Duodenal mucosa (tissue), 2 donors: ENCODE measurements at regions not wholly inside any gene's neighbourhood (a gene's known extent, or its start where the extent isn't known, plus 50 kb on each side); places are given as distances from the start of the nearest gene placed in this dataset.
"Not testable (repeated sequence)": the region's sequence is repeated elsewhere in the genome, so short reads cannot be mapped to it uniquely, and the experiment has no call there.

Experiments
- H3K27ac ChIP-seq: one replicate; pipeline ENCODE4 v1.7.0; 2013; ENCODE audit warnings: low read depth, low read length
- H3K27me3 ChIP-seq, 2 donors: one replicate each; pipeline ENCODE4 v1.7.0; 2013; ENCODE audit warnings: low read length in 2 of 2, control low read depth in 1 of 2; ENCODE audit not compliant: insufficient read depth in 2 of 2, control insufficient read depth in 1 of 2
- H3K36me3 ChIP-seq, 2 donors: one replicate each; pipeline ENCODE4 v1.7.0; 2013; ENCODE audit warnings: low read length in 2 of 2, control low read depth in 1 of 2; ENCODE audit not compliant: insufficient read depth in 2 of 2, control insufficient read depth in 1 of 2
- H3K4me1 ChIP-seq, 2 donors: one replicate each; pipeline ENCODE4 v1.7.0; 2013; ENCODE audit warnings: low read length in 2 of 2, control low read depth in 1 of 2; ENCODE audit not compliant: insufficient read depth in 2 of 2, control insufficient read depth in 1 of 2
- H3K4me3 ChIP-seq, 2 donors: one replicate each; pipeline ENCODE4 v1.7.0; 2013; ENCODE audit warnings: low read length in 2 of 2, low read depth in 1 of 2
- H3K9ac ChIP-seq, 2 donors: one replicate each; pipeline ENCODE4 v1.7.0; 2013; ENCODE audit warnings: low read length in 2 of 2, low read depth in 1 of 2
- H3K9me3 ChIP-seq, 2 donors: one replicate each; pipeline ENCODE4 v1.7.0; 2013; ENCODE audit warnings: low read length in 2 of 2, control low read depth in 1 of 2; ENCODE audit not compliant: control insufficient read depth in 1 of 2

DNA sequence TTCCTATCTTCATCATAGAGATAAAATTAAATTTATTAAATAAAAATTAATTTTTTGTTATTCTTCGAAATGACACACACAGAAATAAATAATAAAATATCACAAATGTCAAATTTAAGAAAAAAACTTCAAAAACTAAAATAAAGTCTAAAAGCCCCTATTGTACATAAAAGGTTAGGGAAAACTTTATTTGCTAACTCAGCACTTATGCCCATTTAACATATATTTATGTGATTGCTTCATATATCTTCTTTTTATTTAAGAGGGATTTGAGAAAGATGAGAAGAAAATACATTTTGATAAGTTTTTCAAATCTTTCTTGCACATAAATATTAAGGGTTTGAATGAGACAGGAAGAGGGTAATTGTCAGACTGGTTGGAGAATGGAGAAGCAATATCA, 2350.4 kb upstream of the RAG2 start:
- Histone ChIP-seq H3K9ac (no peak overlapping the region), H3K27me3 (no peaks in the 10 kb centered on the region), H3K4me3 (no peak overlapping the region), H3K9me3 (peaks cover 0 to 2% of the 10 kb centered on the region in 2 donors), H3K27ac (no peak overlapping the region), H3K4me1 (no peaks in the 10 kb centered on the region), H3K36me3 (no peaks in the 10 kb centered on the region)

DNA sequence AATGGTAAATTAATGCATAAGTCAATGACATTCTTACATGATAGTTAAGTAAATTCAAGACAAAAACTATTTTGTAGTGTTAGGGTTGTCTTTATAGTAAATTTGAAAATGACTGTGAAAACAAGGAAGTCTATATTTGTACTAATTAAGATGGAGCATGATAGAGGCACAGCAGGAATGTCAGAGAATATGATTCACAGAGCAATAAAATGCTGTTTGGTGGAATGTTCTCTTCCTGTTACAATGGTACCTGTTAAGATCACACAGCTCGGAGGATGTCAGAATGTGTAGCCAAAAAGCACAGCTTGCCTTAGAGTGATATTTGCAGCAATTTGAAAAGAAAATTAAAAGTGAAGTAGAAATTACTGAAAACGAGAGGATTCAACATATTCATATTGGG, 2339.7 kb upstream of the RAG2 start:
- H3K4me1 ChIP-seq: no peaks in the 10 kb centered on the region
- no peaks in the 10 kb centered on the region for H3K9me3 ChIP-seq
- H3K4me3 ChIP-seq: no peak overlapping the region
- H3K27me3 ChIP-seq: no peaks in the 10 kb centered on the region
- H3K9ac ChIP-seq: no peak overlapping the region
- no peak overlapping the region for H3K27ac ChIP-seq
- H3K36me3 ChIP-seq: no peaks in the 10 kb centered on the region

DNA sequence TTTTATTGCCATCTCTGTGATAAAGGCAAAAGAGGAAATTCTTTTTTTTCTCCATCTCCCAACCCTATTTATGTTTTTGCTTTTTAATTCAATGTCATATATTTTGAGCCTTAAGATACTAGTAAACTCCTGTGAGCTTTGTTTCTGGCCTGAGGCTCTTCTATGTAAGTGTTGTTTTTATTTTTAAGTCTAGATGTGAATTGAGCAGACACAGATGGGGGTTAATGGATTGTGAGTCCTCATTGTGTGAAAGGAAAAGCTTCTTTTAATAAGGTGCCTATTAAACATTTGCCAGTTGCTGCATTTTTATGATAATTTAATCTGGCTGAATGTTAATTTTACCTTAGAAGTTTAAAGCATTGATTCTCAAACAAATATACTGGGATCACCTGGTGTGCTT, 2337.9 kb upstream of the RAG2 start:
- H3K9ac ChIP-seq: no peak overlapping the region
- H3K4me3 ChIP-seq: no peak overlapping the region
- H3K36me3 ChIP-seq: no peaks in the 10 kb centered on the region
- no peaks in the 10 kb centered on the region for H3K9me3 ChIP-seq
- no peaks in the 10 kb centered on the region for H3K4me1 ChIP-seq
- no peak overlapping the region for H3K27ac ChIP-seq
- H3K27me3 ChIP-seq: no peaks in the 10 kb centered on the region

DNA sequence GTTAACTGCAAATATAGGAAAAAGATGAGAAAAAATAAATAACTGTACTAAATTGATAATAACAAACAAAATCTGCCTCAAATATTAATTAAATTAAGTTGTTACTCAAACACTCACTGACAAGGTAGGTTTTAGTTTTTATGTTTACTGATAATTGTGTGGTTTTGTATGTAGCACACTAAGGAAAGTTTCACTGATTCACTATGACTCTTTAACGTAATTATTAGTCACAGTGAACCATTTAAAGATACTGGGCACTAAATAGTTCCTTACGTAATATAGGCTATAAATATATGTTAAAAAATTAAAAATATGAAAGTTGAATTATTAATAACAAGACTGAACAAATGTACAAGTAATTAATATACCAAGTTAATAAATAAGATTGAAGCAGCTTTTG, 2330.0 kb upstream of the RAG2 start:
- Histone ChIP-seq H3K9me3 (no peaks in the 10 kb centered on the region), H3K36me3 (no peaks in the 10 kb centered on the region), H3K9ac (no peak overlapping the region), H3K4me3 (no peak overlapping the region), H3K27me3 (no peaks in the 10 kb centered on the region), H3K4me1 (no peaks in the 10 kb centered on the region), H3K27ac (no peak overlapping the region)

DNA sequence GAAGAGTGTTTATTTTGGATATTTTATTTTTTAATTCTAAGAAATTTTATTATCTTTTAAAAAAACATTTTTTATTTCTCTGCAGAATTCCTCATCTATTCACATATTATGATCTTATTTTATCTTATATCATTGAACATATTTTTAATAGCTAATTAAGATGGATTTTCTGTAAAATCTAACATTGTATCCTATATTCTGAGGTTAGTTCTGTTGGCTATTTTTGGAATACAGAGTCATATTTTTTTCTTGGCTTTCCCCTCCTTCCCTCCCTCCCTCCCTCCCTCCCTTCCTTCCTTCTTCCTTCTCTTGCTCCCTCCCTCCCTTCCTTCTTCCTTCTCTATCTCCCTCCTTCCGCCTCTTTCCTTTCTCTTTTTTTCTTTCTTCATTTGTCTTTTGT, 2326.6 kb upstream of the RAG2 start:
- H3K9me3 ChIP-seq: no peaks in the 10 kb centered on the region
- H3K27me3 ChIP-seq: no peaks in the 10 kb centered on the region
- no peaks in the 10 kb centered on the region for H3K4me1 ChIP-seq
- no peak overlapping the region for H3K9ac ChIP-seq
- no peak overlapping the region for H3K4me3 ChIP-seq
- H3K36me3 ChIP-seq: no peaks in the 10 kb centered on the region
- H3K27ac ChIP-seq: no peak overlapping the region

DNA sequence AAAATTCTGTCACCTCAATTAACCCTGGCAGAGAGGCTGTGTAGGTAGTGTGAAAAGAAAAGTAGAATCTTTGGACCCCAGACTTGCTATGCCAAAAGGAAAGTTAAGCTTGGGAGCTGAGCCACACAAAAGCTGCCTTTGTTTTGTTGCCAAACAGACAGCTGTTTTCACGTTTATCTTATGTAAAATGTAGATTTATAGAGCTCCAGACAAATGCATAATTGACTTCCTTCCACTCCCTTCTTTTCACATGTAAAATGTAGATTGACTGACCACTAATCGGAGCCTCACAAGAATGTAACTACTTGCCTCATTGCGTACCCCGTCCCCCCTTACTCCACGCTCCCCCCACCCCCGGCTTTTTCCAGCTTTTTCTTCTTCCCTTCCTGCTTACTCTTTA, 2302.2 kb upstream of the RAG2 start:
- no peaks in the 10 kb centered on the region for H3K36me3 ChIP-seq
- no peaks in the 10 kb centered on the region for H3K9me3 ChIP-seq
- H3K9ac ChIP-seq: no peak overlapping the region
- no peaks in the 10 kb centered on the region for H3K27me3 ChIP-seq
- no peaks in the 10 kb centered on the region for H3K4me1 ChIP-seq
- no peak overlapping the region for H3K4me3 ChIP-seq
- H3K27ac ChIP-seq: no peak overlapping the region

DNA sequence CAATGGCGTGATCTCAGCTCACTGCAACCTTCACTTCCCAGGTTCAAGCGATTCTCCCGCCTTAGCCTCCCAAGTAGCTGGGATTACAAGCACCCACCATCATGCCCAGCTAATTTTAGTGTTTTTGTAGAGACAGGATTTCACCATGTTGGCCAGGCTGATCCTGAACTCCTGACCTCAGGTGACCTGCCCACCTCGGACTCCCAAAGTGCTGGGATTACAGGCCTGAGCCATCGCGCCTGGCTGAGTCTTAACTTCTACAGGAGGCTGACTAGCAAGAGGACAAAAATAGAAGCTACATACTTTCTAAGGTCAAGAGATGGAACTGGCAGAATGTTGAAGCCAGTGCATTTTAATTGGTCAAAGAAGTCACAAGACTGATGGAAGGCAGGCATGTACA, 2296.2 kb upstream of the RAG2 start:
- H3K27ac ChIP-seq, H3K4me3 ChIP-seq, H3K9ac ChIP-seq, H3K9me3 ChIP-seq, H3K4me1 ChIP-seq, H3K36me3 ChIP-seq, H3K27me3 ChIP-seq: not testable (repeated sequence)

DNA sequence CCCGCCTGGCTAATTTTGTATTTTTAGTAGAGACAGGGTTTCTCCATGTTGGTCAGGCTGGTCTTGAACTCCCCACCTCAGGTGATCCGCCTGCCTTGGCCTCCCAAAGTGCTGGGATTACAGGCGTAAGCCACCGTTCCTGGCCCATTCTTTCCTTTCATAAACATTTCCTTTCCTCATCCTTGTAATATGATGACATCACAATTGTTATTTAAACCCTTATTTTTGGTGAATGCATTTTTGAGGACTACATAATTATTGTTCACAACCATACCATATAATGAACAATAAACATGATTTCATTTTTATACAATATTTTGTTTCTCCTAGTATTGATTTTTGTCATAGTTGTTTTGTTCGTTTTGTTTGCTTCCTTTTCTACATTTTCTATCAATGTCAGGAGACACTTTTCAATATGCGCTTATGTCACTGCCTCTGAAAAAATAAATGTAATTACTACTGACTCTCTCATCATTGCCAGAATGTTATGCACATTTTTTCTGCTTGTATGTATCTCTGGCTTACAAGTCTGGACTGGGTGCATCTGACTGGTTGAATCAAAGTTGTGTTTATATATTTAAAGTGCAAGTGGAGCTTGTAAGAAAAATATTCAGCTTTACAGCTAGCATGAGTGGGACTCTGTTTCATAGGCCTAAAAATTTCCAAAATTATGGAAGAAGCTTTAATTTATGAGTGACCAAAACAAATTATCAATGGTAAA, 2286.3 kb upstream of the RAG2 start:
- H3K27ac ChIP-seq: no peak overlapping the region
- no peak overlapping the region for H3K9ac ChIP-seq
- H3K36me3 ChIP-seq: no peaks in the 10 kb centered on the region
- no peaks in the 10 kb centered on the region for H3K4me1 ChIP-seq
- H3K27me3 ChIP-seq: no peaks in the 10 kb centered on the region
- H3K9me3 ChIP-seq: no peaks in the 10 kb centered on the region
- H3K4me3 ChIP-seq: no peak overlapping the region

DNA sequence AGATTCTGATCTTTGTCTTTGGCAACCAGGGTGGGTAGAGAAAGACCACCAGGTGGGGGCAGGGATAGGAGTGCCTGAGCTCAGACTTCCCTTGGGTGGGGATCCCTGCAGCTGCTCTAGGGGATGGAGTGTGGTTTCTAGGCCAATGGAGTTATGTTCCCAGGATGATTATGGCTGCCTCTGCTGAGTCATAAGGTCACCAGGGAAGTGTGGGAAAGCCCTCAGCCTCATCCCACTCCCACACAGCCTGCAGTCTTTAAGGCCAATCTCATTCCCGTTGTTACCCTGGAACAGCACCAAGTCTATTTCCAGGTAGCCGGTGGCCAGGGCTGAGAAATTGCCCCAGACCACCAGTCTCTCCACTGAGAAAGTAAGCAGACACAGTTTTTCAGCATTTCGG, 2269.3 kb upstream of the RAG2 start:
- no peaks in the 10 kb centered on the region for H3K36me3 ChIP-seq
- H3K4me3 ChIP-seq: no peak overlapping the region
- no peak overlapping the region for H3K27ac ChIP-seq
- H3K9me3 ChIP-seq: no peaks in the 10 kb centered on the region
- no peak overlapping the region for H3K9ac ChIP-seq
- no peaks in the 10 kb centered on the region for H3K27me3 ChIP-seq
- H3K4me1 ChIP-seq: no peaks in the 10 kb centered on the region

DNA sequence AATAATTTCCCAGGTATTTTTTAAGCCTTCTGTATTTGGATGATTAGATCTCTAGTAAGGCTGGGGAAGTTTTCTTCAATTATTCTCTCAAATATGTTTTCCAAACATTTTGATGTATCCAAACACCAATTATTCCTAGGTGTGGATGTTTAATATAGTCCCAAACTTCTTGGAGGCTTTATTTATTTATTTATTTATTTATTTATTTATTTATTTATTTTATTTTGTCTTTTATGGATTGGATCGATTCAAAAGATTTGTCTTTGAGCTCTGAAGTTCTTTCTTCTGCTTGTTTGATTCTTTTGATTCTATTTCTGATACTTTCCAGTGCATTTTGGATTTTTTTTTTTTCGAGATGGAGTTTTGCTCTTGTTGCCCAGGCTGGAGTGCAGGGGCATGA, 2267.9 kb upstream of the RAG2 start:
- Histone ChIP-seq H3K4me3 (no peak overlapping the region), H3K27me3 (no peaks in the 10 kb centered on the region), H3K36me3 (no peaks in the 10 kb centered on the region), H3K9me3 (no peaks in the 10 kb centered on the region), H3K9ac (no peak overlapping the region), H3K4me1 (no peaks in the 10 kb centered on the region), H3K27ac (no peak overlapping the region)

DNA sequence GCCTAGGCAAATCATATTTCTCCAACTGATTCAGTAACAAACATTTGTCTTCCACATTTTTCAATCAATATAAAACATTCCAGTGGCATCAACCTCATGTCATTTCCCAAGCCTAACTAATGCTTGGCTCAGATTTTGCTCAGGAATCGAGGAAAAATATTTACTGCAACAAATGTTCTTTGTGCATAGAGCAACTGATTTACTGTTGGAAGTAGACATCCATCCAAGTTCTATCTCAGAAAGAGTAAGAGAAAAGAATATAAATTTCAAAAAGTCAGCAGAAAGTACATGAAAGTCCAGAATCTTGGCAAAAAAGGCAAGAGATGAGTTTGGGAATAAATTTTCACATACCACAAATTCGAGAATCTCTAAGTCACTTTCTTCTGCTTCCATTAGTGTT, 2245.0 kb upstream of the RAG2 start:
- H3K9me3 ChIP-seq: no peaks in the 10 kb centered on the region
- no peaks in the 10 kb centered on the region for H3K4me1 ChIP-seq
- H3K9ac ChIP-seq: no peak overlapping the region
- H3K27ac ChIP-seq: no peak overlapping the region
- H3K27me3 ChIP-seq: no peaks in the 10 kb centered on the region
- H3K36me3 ChIP-seq: no peaks in the 10 kb centered on the region
- no peak overlapping the region for H3K4me3 ChIP-seq
